MV-4-11 (cell line): ENCODE measurements at regions not wholly inside any gene's neighbourhood (a gene's known extent, or its start where the extent isn't known, plus 50 kb on each side); places are given as distances from the start of the nearest gene placed in this dataset.

Experiments used
- DNase-seq: peaks from one replicate; lab custom pipeline; 2025; lab: John Stamatoyannopoulos, UW

- DNase-seq: no peak
Measured at GRCh38 chr2:191514613-191515012, 163.3 kb upstream of the NABP1 start.

DNA sequence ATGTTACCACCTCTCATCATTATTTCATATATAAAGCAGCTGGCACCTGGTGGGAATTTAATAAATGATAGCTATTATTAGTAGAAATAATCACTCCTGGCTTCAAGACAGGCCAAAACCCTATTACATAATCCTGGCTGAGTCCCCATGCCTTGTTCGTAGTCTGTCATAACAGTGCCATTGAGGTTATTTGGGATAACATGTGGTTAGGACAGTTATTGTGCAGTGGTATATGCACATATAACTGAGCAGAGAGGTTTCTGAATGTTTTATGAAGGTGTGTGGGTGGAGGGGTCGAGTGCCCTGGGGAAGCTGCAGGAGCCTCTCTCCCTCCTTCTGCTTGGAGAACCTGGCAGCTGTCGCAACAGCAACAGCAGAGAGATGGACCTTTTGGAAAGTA is 162.4 kb upstream of the NABP1 start:
- no peak for DNase-seq

DNA sequence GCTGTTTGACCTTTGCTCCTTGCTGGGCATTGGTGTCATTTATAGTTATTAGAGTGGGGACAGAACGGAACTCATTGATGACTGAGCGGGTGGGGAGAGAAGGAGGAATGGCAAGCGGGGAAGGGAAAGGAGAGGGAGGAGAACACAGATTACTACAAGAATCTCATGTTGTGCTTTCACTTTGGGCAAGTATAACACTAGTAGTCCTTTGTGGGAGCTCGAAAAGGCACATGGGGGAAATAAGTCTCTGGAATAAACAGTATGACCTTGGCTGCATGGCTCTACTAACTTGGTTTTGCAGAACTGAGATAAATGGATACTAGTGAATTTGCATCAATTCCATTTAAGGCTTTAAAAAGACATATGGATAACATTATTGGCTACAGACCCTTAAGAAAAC is 161.7 kb upstream of the NABP1 start:
- no peak for DNase-seq

- DNase-seq: no peak
Measured at GRCh38 chr2:191521608-191522208, 156.2 kb upstream of the NABP1 start.

DNA sequence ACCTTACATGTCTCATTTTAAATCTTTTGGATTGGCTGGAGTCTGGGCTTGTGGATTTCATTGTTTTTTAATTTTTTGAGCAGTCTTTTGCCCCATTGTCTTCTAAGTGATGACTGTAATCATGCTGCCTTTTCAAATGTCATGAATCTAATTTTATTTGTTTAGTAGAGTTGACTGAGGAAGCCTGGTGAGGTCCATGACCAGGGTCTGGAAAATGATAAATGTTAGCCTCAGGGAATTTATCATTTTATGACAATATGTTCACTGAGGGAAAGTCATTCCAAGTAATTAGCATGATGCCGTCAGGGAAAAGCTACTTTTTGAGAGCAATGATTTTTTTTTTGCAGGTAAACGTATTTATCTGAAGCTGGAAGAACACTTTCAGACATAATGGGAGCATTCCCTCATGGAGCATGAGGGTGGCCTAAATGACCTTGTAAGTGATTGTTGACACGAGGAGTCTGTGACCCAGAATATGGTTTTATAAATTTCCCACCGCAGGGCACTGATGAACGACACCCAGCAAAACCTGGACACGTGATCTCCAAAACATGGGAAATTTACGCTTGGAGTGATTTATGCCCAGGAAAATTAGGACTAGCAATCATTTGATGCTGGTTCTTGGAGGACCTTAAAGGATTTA is 155.3 kb upstream of the NABP1 start:
- no peak for DNase-seq

- DNase-seq: no peak
Measured at GRCh38 chr2:191526091-191526490, 151.8 kb upstream of the NABP1 start.

- DNase-seq: no peak
Measured at GRCh38 chr2:191526536-191526935, 151.4 kb upstream of the NABP1 start.

GRCh38 chr2:191526953-191527556 is 150.9 kb upstream of the NABP1 start:
- DNase-seq: no peak

- DNase-seq: no peak
Measured at GRCh38 chr2:191530618-191531017, 147.3 kb upstream of the NABP1 start.

GRCh38 chr2:191533693-191534180 is 144.2 kb upstream of the NABP1 start:
- DNase-seq: peak; percentile 69

DNA sequence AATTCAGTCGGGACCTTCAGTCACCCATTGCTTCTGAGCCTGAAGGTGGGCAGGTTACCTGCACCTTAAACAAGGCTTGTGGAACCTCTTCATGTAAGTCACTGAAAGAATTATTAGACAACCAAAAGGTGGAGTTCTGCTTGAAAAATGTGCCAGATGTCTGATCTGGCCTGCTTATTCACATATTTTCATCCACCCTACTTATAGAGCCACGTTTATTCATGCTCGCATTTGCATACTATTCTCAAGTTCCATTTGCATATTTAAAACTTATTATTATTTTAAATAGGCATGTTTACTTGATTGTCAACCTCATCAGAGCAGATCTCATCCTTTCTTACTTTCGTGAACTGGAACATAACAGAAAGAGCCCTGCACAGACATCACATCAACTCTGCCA is 140.0 kb upstream of the NABP1 start:
- DNase-seq: no peak

DNA sequence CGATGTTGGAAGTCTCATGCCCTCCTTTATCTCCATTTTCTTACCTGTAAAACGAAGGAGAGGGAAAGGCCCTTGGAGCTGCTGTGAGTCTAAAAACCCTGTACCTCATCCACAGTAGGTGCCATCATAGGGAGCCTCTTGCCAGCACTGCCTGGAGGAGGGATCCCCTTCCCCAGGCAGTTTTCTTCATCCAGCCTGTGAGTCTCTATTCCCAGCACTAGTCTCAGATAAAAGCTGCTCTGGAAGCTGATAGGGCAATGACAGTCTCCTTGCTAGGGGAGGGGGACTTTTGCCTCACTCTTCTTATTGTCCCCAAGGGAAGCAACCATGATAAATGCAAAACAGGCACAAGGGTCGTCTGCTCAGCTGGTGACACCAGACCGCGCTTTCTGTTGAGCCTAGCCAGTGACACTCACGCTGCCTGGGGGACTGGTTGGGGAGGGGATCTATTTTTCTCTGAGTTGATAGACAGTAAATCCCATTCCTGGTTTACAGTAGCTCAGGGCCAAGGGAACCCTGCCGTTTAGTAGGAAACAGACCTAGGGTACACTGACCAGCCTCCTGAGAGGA is 139.5 kb upstream of the NABP1 start:
- DNase-seq: no peak

- DNase-seq: no peak
Measured at GRCh38 chr2:191539068-191539467, 138.9 kb upstream of the NABP1 start.

DNA sequence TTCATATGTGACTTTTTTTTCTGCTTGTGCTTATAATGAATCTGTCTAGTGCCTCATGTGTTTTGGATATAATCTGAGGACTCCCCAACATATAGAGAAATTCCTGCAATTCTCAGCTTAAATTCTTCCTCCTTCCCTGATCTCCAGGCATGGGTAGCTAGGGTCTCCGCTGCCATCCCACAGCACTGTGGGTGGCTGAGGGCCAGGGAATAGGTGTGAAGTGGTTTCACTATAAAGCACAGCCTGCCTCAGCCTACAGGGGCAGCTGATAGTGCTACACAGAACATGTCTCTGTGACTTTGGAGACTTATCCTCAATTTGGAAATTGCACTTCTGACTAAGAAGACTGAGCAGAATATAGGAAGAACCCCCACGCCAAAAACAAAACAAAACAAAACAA is 137.3 kb upstream of the NABP1 start:
- DNase-seq: no peak

DNA sequence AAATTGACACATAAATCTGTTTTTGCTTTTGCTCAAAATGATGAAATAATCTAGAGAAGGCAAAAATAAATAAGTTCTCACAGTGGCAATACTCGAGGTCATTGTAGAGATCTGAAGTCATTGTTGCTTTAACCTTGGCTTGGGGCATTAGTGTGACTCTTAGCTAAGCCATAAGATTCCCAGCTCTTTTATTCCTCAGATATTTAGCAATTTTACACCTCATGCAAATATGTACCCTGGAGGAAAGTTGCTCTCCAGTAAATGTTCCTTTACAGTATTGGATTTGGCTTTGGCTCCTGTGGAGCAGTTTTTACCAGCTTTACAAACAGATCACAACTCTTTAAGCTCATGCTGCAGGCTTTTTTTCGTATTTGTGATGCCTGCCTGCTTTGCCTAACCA is 134.2 kb upstream of the NABP1 start:
- no peak for DNase-seq

DNA sequence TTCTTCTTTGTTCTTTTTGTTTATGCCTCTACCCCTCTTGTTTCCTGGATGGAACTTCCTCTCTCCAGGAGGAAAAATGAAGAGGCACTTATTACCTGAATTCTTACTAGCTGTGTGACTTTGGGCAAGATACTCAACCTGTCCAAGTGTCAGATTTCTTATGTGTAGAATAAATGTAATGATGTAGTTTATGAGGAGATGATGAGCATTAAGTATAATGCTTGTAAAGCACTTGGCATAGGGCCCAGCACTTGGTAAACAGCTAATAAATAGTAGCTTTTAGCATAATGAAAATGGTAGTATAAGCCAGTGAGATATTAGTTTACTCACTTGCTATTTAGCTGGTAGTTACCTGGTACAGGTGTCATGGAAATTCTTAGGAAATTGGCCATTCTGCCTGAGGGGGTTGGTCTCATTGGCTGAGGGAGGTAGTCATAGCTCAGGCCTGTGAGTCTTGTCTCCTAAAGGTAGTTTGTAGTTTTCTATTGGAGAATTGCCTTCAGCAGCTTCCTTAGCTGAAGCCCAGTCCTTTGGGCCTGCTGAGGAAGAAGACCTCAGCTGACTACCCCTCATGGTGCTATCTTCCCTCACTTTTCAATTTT is 133.4 kb upstream of the NABP1 start:
- no peak for DNase-seq

DNA sequence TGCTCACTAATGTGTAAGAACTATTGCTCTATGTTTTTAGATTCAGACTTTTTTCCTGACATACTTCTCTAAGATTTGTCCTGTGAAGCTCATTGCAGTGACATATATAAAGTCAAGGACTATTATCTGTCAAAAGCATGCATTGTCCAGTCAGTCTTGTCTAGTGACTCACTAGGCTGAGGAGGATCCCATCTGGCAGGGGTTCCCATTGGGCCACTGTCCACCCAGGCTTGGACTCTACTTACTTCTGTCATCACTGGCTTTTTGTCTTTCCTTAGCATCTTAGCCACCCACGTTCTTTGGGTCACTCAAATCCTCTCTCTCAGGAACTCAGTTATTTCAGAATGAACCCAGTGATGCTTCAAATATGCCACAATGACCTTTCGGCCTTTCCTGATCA is 132.6 kb upstream of the NABP1 start:
- no peak for DNase-seq

- no peak for DNase-seq
Measured at GRCh38 chr2:191552066-191552465, 125.9 kb upstream of the NABP1 start.

DNA sequence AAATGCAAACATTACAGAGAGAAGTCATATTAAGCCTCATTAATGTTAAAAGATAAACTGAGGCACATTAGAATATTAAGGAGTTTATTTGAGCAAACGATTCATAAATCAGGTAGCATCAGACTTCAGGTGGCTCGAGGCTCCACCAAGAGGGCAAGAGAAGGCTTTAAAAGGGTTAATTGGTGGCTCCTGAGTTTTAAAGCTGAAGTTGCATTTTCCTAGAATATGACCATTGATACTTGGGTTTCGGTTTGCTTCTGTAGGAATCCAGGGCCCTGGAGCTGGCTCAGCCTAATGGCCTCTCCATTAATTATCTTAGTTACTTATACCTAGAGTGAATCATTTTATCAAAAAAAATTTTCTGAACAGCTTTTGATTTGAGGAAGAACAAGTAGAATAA is 123.7 kb upstream of the NABP1 start:
- no peak for DNase-seq

DNA sequence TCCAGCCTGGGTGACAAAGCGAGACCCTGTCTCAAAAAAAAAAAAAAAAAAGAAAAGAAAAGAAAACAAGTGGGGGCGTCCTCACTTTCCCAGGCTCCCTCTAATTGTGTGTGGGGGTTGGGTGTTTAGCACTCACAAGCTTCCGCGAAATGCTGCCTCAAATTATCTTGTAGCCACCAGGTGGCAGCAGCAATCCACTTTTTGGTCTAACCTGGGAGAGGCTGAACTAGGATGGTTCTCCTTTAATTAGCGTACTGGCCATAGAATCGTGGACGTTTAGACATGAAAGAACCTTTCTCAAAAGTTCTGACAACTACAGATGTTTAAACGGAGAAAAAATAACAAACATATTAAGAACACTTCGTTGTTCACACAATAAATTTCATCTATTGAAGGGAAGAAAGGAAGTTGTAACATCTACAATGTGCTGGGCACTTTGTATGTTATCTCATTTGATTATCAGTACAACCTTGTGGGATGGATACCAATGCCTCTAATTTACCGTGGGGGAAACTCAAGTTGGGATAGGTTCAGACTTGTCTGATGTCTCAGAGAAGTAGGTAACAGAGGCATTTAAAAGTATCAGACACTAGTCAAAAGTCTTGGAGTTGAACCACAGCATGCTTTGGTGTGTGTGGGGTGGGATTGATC is 122.7 kb upstream of the NABP1 start:
- peak; percentile 66 for DNase-seq

DNA sequence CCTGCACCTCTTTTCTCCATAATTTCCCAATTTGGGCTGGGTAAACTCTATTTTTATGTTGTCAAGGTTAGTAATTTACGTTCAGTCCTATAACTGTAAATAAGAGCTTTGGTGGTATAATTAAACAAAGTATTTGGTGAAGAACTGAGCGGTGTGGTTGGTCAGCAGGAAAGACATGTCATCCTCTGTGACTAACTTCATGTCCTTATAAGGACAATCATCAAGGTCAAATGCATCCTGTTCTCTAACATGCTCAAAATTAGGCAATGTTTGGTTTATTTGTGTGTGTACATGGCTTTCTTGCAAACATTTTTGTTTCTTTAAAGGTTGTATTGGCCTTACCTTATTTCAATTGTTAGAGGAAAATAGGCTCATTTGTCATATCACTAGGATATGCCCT is 121.5 kb upstream of the NABP1 start:
- no peak for DNase-seq

DNA sequence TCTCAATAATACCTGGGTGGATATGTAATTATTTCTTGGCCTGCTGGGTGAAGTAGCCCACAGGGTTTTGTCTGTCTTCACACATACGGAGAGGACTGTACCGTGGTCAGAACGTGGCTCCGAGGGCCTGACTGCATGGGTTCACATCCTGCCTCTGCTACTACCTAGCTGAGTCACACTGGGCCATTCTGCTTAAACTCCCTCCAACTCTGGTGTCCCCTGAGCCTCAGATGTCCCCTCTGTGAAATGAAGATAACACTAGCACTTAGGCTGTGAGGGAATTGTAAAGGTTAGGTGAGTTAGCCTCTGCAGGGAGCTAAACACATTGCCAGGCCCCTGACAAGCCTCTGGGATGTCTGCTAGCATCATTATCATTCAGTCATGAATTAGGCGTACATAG is 120.1 kb upstream of the NABP1 start:
- no peak for DNase-seq
